ENCODE measurements at regions not wholly inside any gene's neighbourhood (a gene's known extent, or its start where the extent isn't known, plus 50 kb on each side); places are given as distances from the start of the nearest gene placed in this dataset.

- TF ChIP-seq CTCF (IDR thresholded peaks at IDR 0.05) = no peak
- TF ChIP-seq POLR2A (IDR thresholded peaks at IDR 0.05) = no peak
- TF ChIP-seq POLR2AphosphoS5 (IDR thresholded peaks at IDR 0.05) = no peak
- no peak for TF ChIP-seq EP300 (IDR thresholded peaks at IDR 0.05; ENCODE audit: low read depth)
Observed at GRCh38 chr14:22289570-22289969, 299.5 kb downstream of the DAD1 start.
